ENCODE measurements at regions not wholly inside any gene's neighbourhood (a gene's known extent, or its start where the extent isn't known, plus 50 kb on each side); places are given as distances from the start of the nearest gene placed in this dataset.

DNA sequence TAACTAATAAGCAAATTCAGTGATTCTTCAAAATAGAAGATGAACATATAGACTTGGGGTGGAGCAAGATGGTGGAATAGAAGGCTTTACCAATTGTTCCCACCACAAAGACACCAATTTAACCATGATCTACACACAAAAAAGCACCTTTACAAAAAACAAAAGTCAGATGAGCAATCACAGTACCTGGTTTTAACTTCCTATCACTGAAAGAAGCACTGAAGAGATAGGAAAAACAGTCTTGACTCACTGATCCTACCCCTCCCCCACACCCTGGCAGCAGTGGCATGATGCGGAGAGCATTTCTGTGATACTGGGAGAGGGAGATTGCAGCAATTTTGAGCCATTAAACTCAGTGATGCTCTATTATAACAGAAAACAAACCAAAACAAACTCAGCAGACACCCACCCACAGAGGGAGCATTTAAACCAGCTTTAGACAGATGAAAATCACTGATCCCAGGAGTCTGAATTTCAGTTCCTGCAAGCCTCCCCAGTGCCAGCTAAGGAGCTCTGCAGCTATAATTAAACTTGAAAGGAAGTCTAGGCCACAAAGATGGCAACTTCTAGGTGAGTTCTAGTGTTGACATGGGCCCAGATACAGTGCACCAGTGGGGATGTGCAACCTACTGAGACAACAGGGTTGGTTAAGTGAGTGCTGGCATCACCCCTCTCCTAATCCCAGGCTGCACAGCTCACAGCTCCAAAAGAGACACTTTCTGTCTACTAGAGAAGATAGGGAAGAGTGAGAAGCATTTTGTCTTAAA lies 161.8 kb upstream of the GRIA4 start:
- FAIRE-seq: no peak
- Histone ChIP-seq H3K27ac (ENCODE audit: control insufficient read depth, insufficient read depth) (no peak overlapping the region), H2AFZ (ENCODE audit: control insufficient read depth, low read depth, low read length) (no peak overlapping the region), H3K9ac (ENCODE audit: control insufficient read depth, insufficient read depth, low read length) (no peak overlapping the region), H3K4me1 (ENCODE audit: control insufficient read depth, insufficient read depth, low read length) (no peaks in the 10 kb centered on the region), H3K79me2 (ENCODE audit: control insufficient read depth, insufficient read depth, low read length) (no peaks in the 10 kb centered on the region), H3K36me3 (ENCODE audit: control insufficient read depth in 2 of 2, insufficient read depth in 2 of 2, low read length in 1 of 2) (no peaks in the 10 kb centered on the region), H3K9me3 (replicated peaks; ENCODE audit: control insufficient read depth, insufficient read depth, low read length) (no peaks in the 10 kb centered on the region; the same call in 2 of the 3 replicates), H3K4me2 (ENCODE audit: control insufficient read depth, insufficient read depth) (no peak overlapping the region), H3K4me3 (no peak overlapping the region), H4K20me1 (ENCODE audit: control insufficient read depth, insufficient read depth) (no peaks in the 10 kb centered on the region), H3K27me3 (replicated peaks in 1 of 2; ENCODE audit: control insufficient read depth in 2 of 2, insufficient read depth in 2 of 2, low read length in 1 of 2) (no peaks in the 10 kb centered on the region)
- BruUV-seq (replicated peaks): no TSS peak
- in situ Hi-C loops (cut with MboI): no loop called here
- ChIA-PET POLR2A (no interaction called here), SMC1A (ENCODE audit: uncharacterized antibody, unreplicated experiment) (no interaction called here), RAD21 (ENCODE audit: unreplicated experiment) (no interaction called here), CTCF (interaction anchor here (0.7 kb wide), 1 partner anchor 186 kb away, joined by 3 read pairs; no protein-coding TSS in a partner anchor)
- ATAC-seq: no peak
- intact Hi-C loops (cut with micrococcal nuclease; ENCODE audit: unreplicated experiment): no loop called here
- no peak for DNase-seq (ENCODE audit: low read depth, low spot score)
- TF ChIP-seq RAD21 (IDR thresholded peaks at IDR 0.05; ENCODE audit: insufficient read depth, low read depth, low read length) (no peak), KAT2A (conservative IDR thresholded peaks at IDR 0.05; ENCODE audit: control insufficient read depth, low read depth, low read length) (no peak), MEF2B (IDR thresholded peaks at IDR 0.05; ENCODE audit: partially characterized antibody, poor library complexity, severe bottlenecking) (no peak)
- WGBS (ENCODE audit: insufficient coverage, insufficient replicate concordance, low lambda C conversion rate, missing lambda C conversion rate): 0% methylated on average over 1 of the region's 1 CpG

DNA sequence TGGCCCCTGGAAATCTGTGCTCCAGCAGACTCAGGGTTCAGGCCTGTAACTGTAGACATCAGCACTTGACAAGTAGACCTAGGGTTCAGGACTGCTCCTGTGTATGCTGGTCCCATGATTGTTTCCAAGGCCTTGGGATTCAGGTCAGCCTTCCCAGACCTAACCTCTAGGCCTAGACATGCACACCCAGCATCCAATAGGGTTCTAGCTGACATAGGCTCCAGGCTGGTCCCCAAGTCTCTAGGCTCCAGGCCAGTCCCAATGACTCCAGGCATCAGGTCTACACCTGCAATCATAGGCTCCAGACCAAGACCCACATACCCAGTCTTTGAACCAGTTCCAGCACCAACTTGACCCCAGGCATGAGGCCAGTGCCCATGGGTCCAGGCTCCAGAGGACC lies 166.2 kb upstream of the GRIA4 start:
- Histone ChIP-seq H3K4me2 (ENCODE audit: control insufficient read depth, insufficient read depth) (no peak overlapping the region), H2AFZ (ENCODE audit: control insufficient read depth, low read depth, low read length) (no peak overlapping the region), H3K4me3 (no peak overlapping the region), H3K27ac (ENCODE audit: control insufficient read depth, insufficient read depth) (no peak overlapping the region), H3K4me1 (ENCODE audit: control insufficient read depth, insufficient read depth, low read length) (no peaks in the 10 kb centered on the region), H4K20me1 (ENCODE audit: control insufficient read depth, insufficient read depth) (no peaks in the 10 kb centered on the region), H3K27me3 (replicated peaks in 1 of 2; ENCODE audit: control insufficient read depth in 2 of 2, insufficient read depth in 2 of 2, low read length in 1 of 2) (no peaks in the 10 kb centered on the region), H3K9ac (ENCODE audit: control insufficient read depth, insufficient read depth, low read length) (no peak overlapping the region), H3K36me3 (ENCODE audit: control insufficient read depth in 2 of 2, insufficient read depth in 2 of 2, low read length in 1 of 2) (no peaks in the 10 kb centered on the region), H3K79me2 (ENCODE audit: control insufficient read depth, insufficient read depth, low read length) (no peaks in the 10 kb centered on the region), H3K9me3 (replicated peaks; ENCODE audit: control insufficient read depth, insufficient read depth, low read length) (no peaks in the 10 kb centered on the region; the same call in 2 of the 3 replicates)
- DNase-seq (ENCODE audit: low read depth, low spot score) (no peak), ATAC-seq (no peak), FAIRE-seq (no peak)
- ChIA-PET SMC1A (ENCODE audit: uncharacterized antibody, unreplicated experiment) (no interaction called here), RAD21 (ENCODE audit: unreplicated experiment) (no interaction called here), CTCF (no interaction called here), POLR2A (no interaction called here)
- intact Hi-C loops (cut with micrococcal nuclease; ENCODE audit: unreplicated experiment) (no loop called here), in situ Hi-C loops (cut with MboI) (no loop called here)
- TF ChIP-seq ZNF24 (IDR thresholded peaks at IDR 0.05): no peak
- no TSS peak for BruUV-seq (replicated peaks)

All from GM12878 (cell line).